ENCODE measurements at regions not wholly inside any gene's neighbourhood (a gene's known extent, or its start where the extent isn't known, plus 50 kb on each side); places are given as distances from the start of the nearest gene placed in this dataset.
"Not testable (repeated sequence)": the region's sequence is repeated elsewhere in the genome, so short reads cannot be mapped to it uniquely, and the experiment has no call there.

DNA sequence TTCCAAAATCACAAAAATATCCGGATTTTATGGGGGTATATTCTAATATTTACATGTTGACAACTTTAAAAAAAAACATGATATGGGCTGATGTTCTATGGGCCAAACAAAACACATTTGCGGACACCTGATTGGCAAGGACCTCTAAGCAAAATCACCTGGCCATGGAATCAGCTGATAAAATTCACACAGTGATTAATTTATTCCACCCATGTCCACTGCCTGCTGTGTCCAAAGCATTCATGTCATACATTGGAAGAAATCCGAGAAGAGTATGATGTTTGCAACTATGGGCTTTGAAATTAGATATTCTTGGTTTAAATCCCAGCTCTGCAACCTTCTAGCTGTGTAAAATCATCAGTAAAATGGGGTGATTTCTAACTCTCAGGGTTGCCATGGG, 538.7 kb downstream of the HAPSTR1 start:
- Histone ChIP-seq H3K36me3 (no peaks in the 10 kb centered on the region), H3K4me1 (peaks cover 0 to 2% (median 0%) of the 10 kb centered on the region in 4 donors), H3K9me3 (no peaks in the 10 kb centered on the region), H3K27me3 (no peaks in the 10 kb centered on the region), H3K4me3 (no peak overlapping the region), H3K27ac (replicated peaks in 1 of 4) (no peak overlapping the region)
- no peak for TF ChIP-seq EP300 (IDR thresholded peaks at IDR 0.05)
- TF ChIP-seq POLR2A (IDR thresholded peaks at IDR 0.05; ENCODE audit: low read depth): no peak
- TF ChIP-seq POLR2AphosphoS5 (IDR thresholded peaks at IDR 0.05): no peak
- TF ChIP-seq, protein P1, sequence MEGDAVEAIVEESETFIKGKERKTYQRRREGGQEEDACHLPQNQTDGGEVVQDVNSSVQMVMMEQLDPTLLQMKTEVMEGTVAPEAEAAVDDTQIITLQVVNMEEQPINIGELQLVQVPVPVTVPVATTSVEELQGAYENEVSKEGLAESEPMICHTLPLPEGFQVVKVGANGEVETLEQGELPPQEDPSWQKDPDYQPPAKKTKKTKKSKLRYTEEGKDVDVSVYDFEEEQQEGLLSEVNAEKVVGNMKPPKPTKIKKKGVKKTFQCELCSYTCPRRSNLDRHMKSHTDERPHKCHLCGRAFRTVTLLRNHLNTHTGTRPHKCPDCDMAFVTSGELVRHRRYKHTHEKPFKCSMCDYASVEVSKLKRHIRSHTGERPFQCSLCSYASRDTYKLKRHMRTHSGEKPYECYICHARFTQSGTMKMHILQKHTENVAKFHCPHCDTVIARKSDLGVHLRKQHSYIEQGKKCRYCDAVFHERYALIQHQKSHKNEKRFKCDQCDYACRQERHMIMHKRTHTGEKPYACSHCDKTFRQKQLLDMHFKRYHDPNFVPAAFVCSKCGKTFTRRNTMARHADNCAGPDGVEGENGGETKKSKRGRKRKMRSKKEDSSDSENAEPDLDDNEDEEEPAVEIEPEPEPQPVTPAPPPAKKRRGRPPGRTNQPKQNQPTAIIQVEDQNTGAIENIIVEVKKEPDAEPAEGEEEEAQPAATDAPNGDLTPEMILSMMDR (IDR thresholded peaks at IDR 0.05): no peak
- intact Hi-C loops (cut with DNase I): no loop called here
- no peak for DNase-seq (ENCODE audit: extremely low spot score)
- WGBS: 66% methylated on average over 3 of the region's 3 CpGs

GRCh38 chr16:9630985-9631384, 539.5 kb downstream of the HAPSTR1 start:
- H3K9me3 ChIP-seq: no peaks in the 10 kb centered on the region
- H3K36me3 ChIP-seq: no peaks in the 10 kb centered on the region
- no peaks in the 10 kb centered on the region for H3K4me1 ChIP-seq
- TF ChIP-seq POLR2A (IDR thresholded peaks at IDR 0.05; ENCODE audit: low read depth) (no peak), EP300 (IDR thresholded peaks at IDR 0.05) (no peak), POLR2AphosphoS5 (IDR thresholded peaks at IDR 0.05) (no peak)
- TF ChIP-seq, protein P1 (IDR thresholded peaks at IDR 0.05): no peak
- intact Hi-C loops (cut with DNase I): no loop called here
- H3K27me3 ChIP-seq: no peaks in the 10 kb centered on the region
- no peak overlapping the region for H3K27ac ChIP-seq (replicated peaks in 1 of 4)
- no peak overlapping the region for H3K4me3 ChIP-seq
- WGBS: 83% methylated on average over 4 of the region's 4 CpGs
- DNase-seq (ENCODE audit: extremely low spot score): no peak

DNA sequence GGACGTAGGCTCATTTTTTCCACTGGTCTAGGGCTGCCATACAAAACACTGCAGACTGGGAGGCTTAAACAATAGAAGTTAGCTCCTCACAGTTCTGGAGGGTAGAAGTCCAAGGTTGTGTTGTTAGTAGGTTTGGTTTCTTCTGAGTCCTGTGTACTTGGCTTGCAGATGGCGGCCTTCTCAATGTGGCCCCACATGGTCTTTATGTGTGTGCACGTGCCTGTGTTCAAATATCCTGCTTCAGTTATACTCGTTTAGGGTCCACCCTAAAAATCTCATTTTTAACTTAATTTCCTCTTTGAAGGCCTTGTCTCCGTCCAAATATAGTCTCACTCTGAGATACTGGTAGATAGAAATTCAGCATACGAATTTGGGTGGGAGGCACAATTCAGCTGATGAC, 542.4 kb downstream of the HAPSTR1 start:
- H3K4me1 ChIP-seq: no peaks in the 10 kb centered on the region
- intact Hi-C loops (cut with DNase I): no loop called here
- TF ChIP-seq EP300 (IDR thresholded peaks at IDR 0.05) (no peak), POLR2A (IDR thresholded peaks at IDR 0.05; ENCODE audit: low read depth) (no peak), POLR2AphosphoS5 (IDR thresholded peaks at IDR 0.05) (no peak)
- TF ChIP-seq, protein P1 (IDR thresholded peaks at IDR 0.05): no peak
- 59% methylated on average over 6 of the region's 6 CpGs for WGBS
- H3K36me3 ChIP-seq: no peaks in the 10 kb centered on the region
- no peaks in the 10 kb centered on the region for H3K27me3 ChIP-seq
- H3K4me3 ChIP-seq: no peak overlapping the region
- H3K9me3 ChIP-seq: no peaks in the 10 kb centered on the region
- H3K27ac ChIP-seq (replicated peaks in 1 of 4): no peak overlapping the region
- no peak for DNase-seq (ENCODE audit: extremely low spot score)

GRCh38 chr16:9635150-9635720, 543.8 kb downstream of the HAPSTR1 start:
- intact Hi-C loops (cut with DNase I): not testable (repeated sequence)

DNA sequence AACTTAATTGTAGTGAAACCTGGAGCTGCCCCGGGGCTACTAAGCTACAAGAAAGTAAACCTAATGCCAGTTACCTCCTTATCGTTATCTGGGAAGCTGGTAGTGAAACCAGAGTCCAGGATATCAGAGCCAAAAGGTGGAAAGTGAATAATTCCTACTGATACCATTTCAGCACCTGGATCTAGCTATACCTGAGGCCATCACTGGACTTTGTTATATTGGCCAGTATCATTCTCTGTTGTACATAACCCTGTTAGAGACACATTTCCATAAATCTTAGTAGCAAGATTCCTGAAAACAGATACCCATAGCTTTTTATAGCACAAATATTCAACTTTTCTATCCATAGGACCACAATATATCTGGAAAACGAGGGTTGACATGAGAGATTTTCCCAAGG, 538.0 kb downstream of the GRIN2A start:
- WGBS: 63% methylated on average over 3 of the region's 3 CpGs
- Histone ChIP-seq H3K4me3 (no peak overlapping the region), H3K27me3 (no peaks in the 10 kb centered on the region), H3K36me3 (no peaks in the 10 kb centered on the region), H3K27ac (replicated peaks in 1 of 4) (no peak overlapping the region), H3K9me3 (no peaks in the 10 kb centered on the region), H3K4me1 (peaks cover 0 to 6% (median 2%) of the 10 kb centered on the region in 4 donors)
- no peak for DNase-seq (ENCODE audit: extremely low spot score)
- intact Hi-C loops (cut with DNase I): no loop called here
- no peak for TF ChIP-seq EP300 (IDR thresholded peaks at IDR 0.05)
- no peak for TF ChIP-seq POLR2A (IDR thresholded peaks at IDR 0.05; ENCODE audit: low read depth)
- TF ChIP-seq POLR2AphosphoS5 (IDR thresholded peaks at IDR 0.05): no peak
- TF ChIP-seq, protein P1 (IDR thresholded peaks at IDR 0.05): no peak

More at GRCh38 chr16:9635150-9635720, 543.8 kb downstream of the HAPSTR1 start:
- H3K4me3 ChIP-seq; H3K27ac ChIP-seq (replicated peaks in 1 of 4); H3K27me3 ChIP-seq; DNase-seq (ENCODE audit: extremely low spot score); H3K4me1 ChIP-seq; H3K9me3 ChIP-seq; H3K36me3 ChIP-seq: not testable (repeated sequence)
- 79% methylated on average over 11 of the region's 11 CpGs for WGBS
